Keratinocyte (primary cell): ENCODE measurements at regions not wholly inside any gene's neighbourhood (a gene's known extent, or its start where the extent isn't known, plus 50 kb on each side); places are given as distances from the start of the nearest gene placed in this dataset.

Experiments used
- CTCF ChIP-seq, 3 experiments: IDR thresholded peaks in 1 of 3; conservative IDR thresholded peaks in 1 of 3; optimal IDR thresholded peaks in 1 of 3; 2 replicates in 2 of 3; 3 replicates in 1 of 3; pipeline versions ENCODE3 to v1.5.1; 2011; ENCODE audit warnings: low read length in 3 of 3, mild to moderate bottlenecking in 3 of 3, moderate library complexity in 2 of 3, control low read depth in 1 of 3, inconsistent platforms in 1 of 3; ENCODE audit not compliant: insufficient read depth in 2 of 3; ENCODE audit errors: extremely low read depth in 1 of 3
- EZH2 ChIP-seq: IDR thresholded peaks from one replicate; pipeline ENCODE4 v1.6.1; 2012; ENCODE audit warnings: inconsistent platforms, mild to moderate bottlenecking, low read length, moderate library complexity

DNA sequence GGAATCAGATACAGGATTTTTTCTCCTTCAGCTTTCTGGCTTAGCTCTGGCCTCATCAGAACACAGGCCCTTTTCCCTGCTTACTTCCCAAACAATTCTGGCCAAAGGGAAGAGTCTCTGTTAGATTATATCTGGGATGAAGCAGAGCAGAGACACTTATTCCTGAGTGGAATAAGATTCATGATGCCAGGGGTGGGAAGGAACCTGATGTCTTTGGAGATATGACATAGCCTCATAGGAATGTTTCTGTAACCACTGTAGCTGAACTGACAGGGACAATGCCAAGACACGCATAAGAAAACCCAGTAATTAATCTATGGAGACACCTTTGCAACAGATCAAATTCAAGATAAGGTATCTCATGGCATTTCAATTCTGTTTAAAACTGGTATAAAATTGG lies 177.1 kb upstream of the RAG2 start:
- TF ChIP-seq CTCF (optimal IDR thresholded peaks at IDR 0.05 in 1 of 3, IDR thresholded peaks at IDR 0.05 in 1 of 3, conservative IDR thresholded peaks at IDR 0.05 in 1 of 3; ENCODE audit: extremely low read depth in 1 of 3, insufficient read depth in 2 of 3, low read length in 3 of 3) = no peak
- no peak for TF ChIP-seq EZH2
